ENCODE measurements at regions not wholly inside any gene's neighbourhood (a gene's known extent, or its start where the extent isn't known, plus 50 kb on each side); places are given as distances from the start of the nearest gene placed in this dataset.

DNA sequence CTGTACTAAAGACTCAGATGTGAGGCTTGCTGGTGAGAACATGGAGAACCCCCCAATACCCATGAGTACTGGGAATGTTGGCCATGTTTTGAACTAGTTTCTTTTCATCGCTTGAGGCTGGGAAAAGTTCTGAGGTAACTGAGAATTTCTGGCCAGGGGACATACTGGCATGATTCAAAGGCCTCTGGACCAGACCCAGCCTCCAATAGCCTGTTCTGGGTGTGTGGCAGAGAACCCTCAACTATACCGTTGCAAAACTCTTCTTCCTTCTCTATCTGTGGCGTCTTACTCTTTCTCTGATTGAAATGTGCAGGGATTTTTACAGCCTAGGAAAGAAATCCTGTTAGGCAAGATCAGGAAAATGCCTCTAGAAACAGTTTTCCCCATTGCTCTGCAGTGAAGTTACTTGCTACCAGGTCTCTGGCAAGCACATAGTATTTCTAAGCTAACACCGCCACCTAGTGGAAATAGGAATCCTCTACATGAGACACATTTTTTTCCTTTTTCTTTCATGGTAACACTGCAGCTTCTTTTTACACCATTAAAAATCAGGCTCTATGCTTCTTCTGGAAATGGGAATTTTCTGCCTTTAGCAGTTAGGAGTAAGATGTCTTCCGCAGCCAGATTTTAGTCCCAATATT lies 170.7 kb upstream of the ZCCHC13 start:
- Histone ChIP-seq H3K4me2 (ENCODE audit: low read length) (no peak overlapping the region), H3K36me3 (ENCODE audit: control insufficient read depth in 1 of 2, insufficient read depth in 2 of 2, low read length in 2 of 2) (no peaks in the 10 kb centered on the region), H4K20me1 (ENCODE audit: insufficient read depth) (no peaks in the 10 kb centered on the region), H3K9ac (ENCODE audit: low read length) (no peak overlapping the region), H3K9me3 (ENCODE audit: control insufficient read depth in 1 of 2, insufficient read depth in 1 of 2, low read depth in 1 of 2, low read length in 2 of 2) (no peaks in the 10 kb centered on the region), H3K4me3 (replicated peaks in 1 of 2; ENCODE audit: low read depth in 1 of 2, low read length in 2 of 2) (no peak overlapping the region), H2AFZ (ENCODE audit: low read depth, low read length, poor library complexity, severe bottlenecking) (no peak overlapping the region), H3K27ac (ENCODE audit: low read depth, low read length) (no peak overlapping the region), H3K27me3 (ENCODE audit: insufficient read depth, low read length) (no peaks in the 10 kb centered on the region), H3K4me1 (ENCODE audit: control insufficient read depth in 1 of 2, insufficient read depth in 2 of 2, low read length in 2 of 2) (no peaks in the 10 kb centered on the region), H3K9me2 (ENCODE audit: insufficient read depth) (no peaks in the 10 kb centered on the region), H3K79me2 (ENCODE audit: insufficient read depth, low read length) (no peaks in the 10 kb centered on the region)
- CTCF ChIA-PET, result interaction anchor here (0.8 to 1.1 kb wide), 2 partner anchors 14 to 275 kb away, joined by 3 read pairs; no protein-coding TSS in a partner anchor
- intact Hi-C loops (cut with micrococcal nuclease), result loop anchor here (1.0 to 10.0 kb wide), 4 partner anchors 116 to 1048 kb away; no protein-coding TSS in a partner anchor
- DNase-seq (ENCODE audit: low read depth, low spot score), result peak; percentile 10
- BruUV-seq (replicated peaks), result no TSS peak
- RAD21 ChIA-PET (ENCODE audit: low non-redundant PET in 1 of 2, low total read pairs in 2 of 2, uncharacterized antibody in 2 of 2, unreplicated experiment in 2 of 2), result no interaction called here
- ATAC-seq, result peak; percentile 71
- TF ChIP-seq JUND (IDR thresholded peaks at IDR 0.05) (no peak), YY1 (IDR thresholded peaks at IDR 0.05; ENCODE audit: extremely low read depth, insufficient replicate concordance, low read depth, low read length) (no peak), RAD21 (IDR thresholded peaks at IDR 0.05; ENCODE audit: low read depth) (peak; percentile 75), ZFX (IDR thresholded peaks at IDR 0.05) (no peak), SP1 (IDR thresholded peaks at IDR 0.05; ENCODE audit: low read depth) (no peak), SRF (IDR thresholded peaks at IDR 0.05; ENCODE audit: low read depth) (no peak), CBX3 (IDR thresholded peaks at IDR 0.05; ENCODE audit: low read depth) (no peak), TCF7L2 (IDR thresholded peaks at IDR 0.05; ENCODE audit: borderline replicate concordance, extremely low read depth, insufficient read depth, insufficient read length) (no peak)
- TF ChIP-seq, protein P1, sequence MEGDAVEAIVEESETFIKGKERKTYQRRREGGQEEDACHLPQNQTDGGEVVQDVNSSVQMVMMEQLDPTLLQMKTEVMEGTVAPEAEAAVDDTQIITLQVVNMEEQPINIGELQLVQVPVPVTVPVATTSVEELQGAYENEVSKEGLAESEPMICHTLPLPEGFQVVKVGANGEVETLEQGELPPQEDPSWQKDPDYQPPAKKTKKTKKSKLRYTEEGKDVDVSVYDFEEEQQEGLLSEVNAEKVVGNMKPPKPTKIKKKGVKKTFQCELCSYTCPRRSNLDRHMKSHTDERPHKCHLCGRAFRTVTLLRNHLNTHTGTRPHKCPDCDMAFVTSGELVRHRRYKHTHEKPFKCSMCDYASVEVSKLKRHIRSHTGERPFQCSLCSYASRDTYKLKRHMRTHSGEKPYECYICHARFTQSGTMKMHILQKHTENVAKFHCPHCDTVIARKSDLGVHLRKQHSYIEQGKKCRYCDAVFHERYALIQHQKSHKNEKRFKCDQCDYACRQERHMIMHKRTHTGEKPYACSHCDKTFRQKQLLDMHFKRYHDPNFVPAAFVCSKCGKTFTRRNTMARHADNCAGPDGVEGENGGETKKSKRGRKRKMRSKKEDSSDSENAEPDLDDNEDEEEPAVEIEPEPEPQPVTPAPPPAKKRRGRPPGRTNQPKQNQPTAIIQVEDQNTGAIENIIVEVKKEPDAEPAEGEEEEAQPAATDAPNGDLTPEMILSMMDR (IDR thresholded peaks at IDR 0.05 in 2 of 3, conservative IDR thresholded peaks at IDR 0.05 in 1 of 3; ENCODE audit: borderline replicate concordance in 1 of 3, insufficient read depth in 1 of 3, low read depth in 2 of 3, low read length in 2 of 3), result peak; percentile 35 to 63 (median 48); a peak in 5 of 6 replicates
- TF ChIP-seq, protein P2, sequence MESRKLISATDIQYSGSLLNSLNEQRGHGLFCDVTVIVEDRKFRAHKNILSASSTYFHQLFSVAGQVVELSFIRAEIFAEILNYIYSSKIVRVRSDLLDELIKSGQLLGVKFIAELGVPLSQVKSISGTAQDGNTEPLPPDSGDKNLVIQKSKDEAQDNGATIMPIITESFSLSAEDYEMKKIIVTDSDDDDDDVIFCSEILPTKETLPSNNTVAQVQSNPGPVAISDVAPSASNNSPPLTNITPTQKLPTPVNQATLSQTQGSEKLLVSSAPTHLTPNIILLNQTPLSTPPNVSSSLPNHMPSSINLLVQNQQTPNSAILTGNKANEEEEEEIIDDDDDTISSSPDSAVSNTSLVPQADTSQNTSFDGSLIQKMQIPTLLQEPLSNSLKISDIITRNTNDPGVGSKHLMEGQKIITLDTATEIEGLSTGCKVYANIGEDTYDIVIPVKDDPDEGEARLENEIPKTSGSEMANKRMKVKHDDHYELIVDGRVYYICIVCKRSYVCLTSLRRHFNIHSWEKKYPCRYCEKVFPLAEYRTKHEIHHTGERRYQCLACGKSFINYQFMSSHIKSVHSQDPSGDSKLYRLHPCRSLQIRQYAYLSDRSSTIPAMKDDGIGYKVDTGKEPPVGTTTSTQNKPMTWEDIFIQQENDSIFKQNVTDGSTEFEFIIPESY (IDR thresholded peaks at IDR 0.05; ENCODE audit: extremely low read depth, insufficient replicate concordance, low read length), result no peak
- TF ChIP-seq, protein P3, sequence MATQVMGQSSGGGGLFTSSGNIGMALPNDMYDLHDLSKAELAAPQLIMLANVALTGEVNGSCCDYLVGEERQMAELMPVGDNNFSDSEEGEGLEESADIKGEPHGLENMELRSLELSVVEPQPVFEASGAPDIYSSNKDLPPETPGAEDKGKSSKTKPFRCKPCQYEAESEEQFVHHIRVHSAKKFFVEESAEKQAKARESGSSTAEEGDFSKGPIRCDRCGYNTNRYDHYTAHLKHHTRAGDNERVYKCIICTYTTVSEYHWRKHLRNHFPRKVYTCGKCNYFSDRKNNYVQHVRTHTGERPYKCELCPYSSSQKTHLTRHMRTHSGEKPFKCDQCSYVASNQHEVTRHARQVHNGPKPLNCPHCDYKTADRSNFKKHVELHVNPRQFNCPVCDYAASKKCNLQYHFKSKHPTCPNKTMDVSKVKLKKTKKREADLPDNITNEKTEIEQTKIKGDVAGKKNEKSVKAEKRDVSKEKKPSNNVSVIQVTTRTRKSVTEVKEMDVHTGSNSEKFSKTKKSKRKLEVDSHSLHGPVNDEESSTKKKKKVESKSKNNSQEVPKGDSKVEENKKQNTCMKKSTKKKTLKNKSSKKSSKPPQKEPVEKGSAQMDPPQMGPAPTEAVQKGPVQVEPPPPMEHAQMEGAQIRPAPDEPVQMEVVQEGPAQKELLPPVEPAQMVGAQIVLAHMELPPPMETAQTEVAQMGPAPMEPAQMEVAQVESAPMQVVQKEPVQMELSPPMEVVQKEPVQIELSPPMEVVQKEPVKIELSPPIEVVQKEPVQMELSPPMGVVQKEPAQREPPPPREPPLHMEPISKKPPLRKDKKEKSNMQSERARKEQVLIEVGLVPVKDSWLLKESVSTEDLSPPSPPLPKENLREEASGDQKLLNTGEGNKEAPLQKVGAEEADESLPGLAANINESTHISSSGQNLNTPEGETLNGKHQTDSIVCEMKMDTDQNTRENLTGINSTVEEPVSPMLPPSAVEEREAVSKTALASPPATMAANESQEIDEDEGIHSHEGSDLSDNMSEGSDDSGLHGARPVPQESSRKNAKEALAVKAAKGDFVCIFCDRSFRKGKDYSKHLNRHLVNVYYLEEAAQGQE (IDR thresholded peaks at IDR 0.05; ENCODE audit: low read depth), result no peak
- POLR2A ChIA-PET, result no interaction called here
